ENCODE measurements at regions not wholly inside any gene's neighbourhood (a gene's known extent, or its start where the extent isn't known, plus 50 kb on each side); places are given as distances from the start of the nearest gene placed in this dataset.

- TF ChIP-seq, protein P1, sequence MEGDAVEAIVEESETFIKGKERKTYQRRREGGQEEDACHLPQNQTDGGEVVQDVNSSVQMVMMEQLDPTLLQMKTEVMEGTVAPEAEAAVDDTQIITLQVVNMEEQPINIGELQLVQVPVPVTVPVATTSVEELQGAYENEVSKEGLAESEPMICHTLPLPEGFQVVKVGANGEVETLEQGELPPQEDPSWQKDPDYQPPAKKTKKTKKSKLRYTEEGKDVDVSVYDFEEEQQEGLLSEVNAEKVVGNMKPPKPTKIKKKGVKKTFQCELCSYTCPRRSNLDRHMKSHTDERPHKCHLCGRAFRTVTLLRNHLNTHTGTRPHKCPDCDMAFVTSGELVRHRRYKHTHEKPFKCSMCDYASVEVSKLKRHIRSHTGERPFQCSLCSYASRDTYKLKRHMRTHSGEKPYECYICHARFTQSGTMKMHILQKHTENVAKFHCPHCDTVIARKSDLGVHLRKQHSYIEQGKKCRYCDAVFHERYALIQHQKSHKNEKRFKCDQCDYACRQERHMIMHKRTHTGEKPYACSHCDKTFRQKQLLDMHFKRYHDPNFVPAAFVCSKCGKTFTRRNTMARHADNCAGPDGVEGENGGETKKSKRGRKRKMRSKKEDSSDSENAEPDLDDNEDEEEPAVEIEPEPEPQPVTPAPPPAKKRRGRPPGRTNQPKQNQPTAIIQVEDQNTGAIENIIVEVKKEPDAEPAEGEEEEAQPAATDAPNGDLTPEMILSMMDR (IDR thresholded peaks at IDR 0.05; ENCODE audit: control insufficient read depth, insufficient read depth, low read depth, low read length, missing control alignments), result no peak
- no peak overlapping the region for H3K4me3 ChIP-seq (ENCODE audit: control insufficient read depth, low read depth, low read length)
- DNase-seq (ENCODE audit: low read depth), result no peak
Measured at GRCh38 chr4:108370291-108371141, 201.8 kb upstream of the LEF1 start.

- no peak for DNase-seq (ENCODE audit: low read depth)
- TF ChIP-seq, protein P1 (IDR thresholded peaks at IDR 0.05; ENCODE audit: control insufficient read depth, insufficient read depth, low read depth, low read length, missing control alignments), result no peak
- no peak overlapping the region for H3K4me3 ChIP-seq (ENCODE audit: control insufficient read depth, low read depth, low read length)
Measured at GRCh38 chr4:108369035-108369655, 200.4 kb upstream of the LEF1 start.

- no peak overlapping the region for H3K4me3 ChIP-seq (ENCODE audit: control insufficient read depth, low read depth, low read length)
- TF ChIP-seq, protein P1 (IDR thresholded peaks at IDR 0.05; ENCODE audit: control insufficient read depth, insufficient read depth, low read depth, low read length, missing control alignments), result no peak
- DNase-seq (ENCODE audit: low read depth), result no peak
Measured at GRCh38 chr4:108367751-108368150, 199.0 kb upstream of the LEF1 start.

- TF ChIP-seq, protein P1 (IDR thresholded peaks at IDR 0.05; ENCODE audit: control insufficient read depth, insufficient read depth, low read depth, low read length, missing control alignments), result no peak
Measured at GRCh38 chr4:108366716-108367115, 198.0 kb upstream of the LEF1 start.

DNA sequence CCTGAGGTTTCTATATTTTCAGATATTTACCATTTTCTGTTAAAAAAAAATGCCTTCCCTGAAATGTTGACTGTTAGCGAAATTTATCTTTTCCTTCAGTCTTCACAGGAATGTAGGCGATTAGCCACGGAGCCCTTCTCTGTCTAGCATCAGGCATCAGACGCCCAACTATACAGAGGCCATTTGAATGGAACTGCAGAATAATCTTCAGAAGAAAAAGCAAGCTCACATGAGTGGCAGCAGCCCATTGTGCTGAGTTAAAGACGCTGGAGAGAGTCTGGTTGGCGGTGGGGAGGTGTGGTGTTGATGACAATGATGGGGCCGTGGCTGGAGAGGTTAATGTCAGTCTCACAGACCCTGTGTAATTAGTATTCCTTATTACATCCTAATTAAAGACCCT is 196.8 kb upstream of the LEF1 start:
- TF ChIP-seq, protein P1 (IDR thresholded peaks at IDR 0.05; ENCODE audit: control insufficient read depth, insufficient read depth, low read depth, low read length, missing control alignments), result no peak
- no peak overlapping the region for H3K4me3 ChIP-seq (ENCODE audit: control insufficient read depth, low read depth, low read length)
- DNase-seq (ENCODE audit: low read depth), result no peak

More at GRCh38 chr4:108366716-108367115, 198.0 kb upstream of the LEF1 start:
- DNase-seq (ENCODE audit: low read depth), result no peak
- no peak overlapping the region for H3K4me3 ChIP-seq (ENCODE audit: control insufficient read depth, low read depth, low read length)

GRCh38 chr4:108361886-108362285 is 193.2 kb upstream of the LEF1 start:
- no peak overlapping the region for H3K4me3 ChIP-seq (ENCODE audit: control insufficient read depth, low read depth, low read length)
- DNase-seq (ENCODE audit: low read depth), result no peak
- TF ChIP-seq, protein P1 (IDR thresholded peaks at IDR 0.05; ENCODE audit: control insufficient read depth, insufficient read depth, low read depth, low read length, missing control alignments), result no peak
